ENCODE measurements at regions not wholly inside any gene's neighbourhood (a gene's known extent, or its start where the extent isn't known, plus 50 kb on each side); places are given as distances from the start of the nearest gene placed in this dataset.

DNA sequence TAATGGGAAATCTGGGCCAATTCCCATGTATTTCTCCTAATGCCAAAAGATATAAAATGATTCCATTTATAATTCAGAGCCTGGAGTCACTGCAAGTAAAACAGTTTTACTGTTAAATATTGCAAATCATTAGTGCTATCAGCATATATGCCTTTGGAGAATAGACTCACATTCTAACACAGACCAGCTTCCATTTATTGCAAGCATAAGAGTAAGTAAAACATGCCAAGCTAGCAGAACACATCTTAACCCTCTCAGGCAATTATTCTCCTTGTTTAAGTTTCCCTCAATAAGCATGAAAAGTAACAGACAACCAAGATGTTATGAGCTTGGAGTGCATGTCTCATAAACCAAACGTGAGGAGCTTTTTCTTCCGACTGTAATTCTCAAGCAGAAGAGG, 173.9 kb upstream of the GRIP1 start:
- no peak for DNase-seq

DNA sequence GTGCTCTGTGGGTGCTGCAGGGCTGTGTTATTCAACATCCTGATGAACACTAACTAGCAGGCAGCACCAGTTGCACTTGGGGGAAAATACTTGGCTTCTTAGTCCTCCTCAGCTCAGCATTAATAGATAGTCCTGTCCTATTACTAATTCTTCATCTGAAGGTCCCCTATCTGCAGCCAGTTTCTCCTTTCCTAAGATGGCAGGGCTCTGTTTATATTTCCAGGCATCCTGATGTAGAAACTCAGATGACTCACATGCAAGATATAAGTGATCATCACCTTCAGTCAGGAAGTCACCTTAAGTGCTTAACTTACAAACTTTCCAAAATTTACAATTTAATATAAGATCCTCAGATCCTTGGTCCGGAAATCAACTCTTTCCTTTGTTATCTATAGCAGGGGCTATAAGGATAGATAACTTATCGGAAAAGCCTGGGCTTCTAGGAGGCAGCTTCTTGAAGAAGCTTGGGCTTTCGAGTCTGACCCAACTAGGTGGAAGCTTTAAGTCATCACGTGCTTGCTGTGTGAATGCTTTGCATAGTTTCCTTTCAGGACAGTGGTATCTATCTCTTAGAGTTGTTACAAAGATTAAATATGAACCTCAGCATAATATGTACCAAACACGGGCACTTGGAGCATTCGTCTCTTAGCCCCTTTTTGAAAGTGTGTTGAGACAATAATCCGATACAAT, 181.0 kb upstream of the GRIP1 start:
- no peak for DNase-seq

DNA sequence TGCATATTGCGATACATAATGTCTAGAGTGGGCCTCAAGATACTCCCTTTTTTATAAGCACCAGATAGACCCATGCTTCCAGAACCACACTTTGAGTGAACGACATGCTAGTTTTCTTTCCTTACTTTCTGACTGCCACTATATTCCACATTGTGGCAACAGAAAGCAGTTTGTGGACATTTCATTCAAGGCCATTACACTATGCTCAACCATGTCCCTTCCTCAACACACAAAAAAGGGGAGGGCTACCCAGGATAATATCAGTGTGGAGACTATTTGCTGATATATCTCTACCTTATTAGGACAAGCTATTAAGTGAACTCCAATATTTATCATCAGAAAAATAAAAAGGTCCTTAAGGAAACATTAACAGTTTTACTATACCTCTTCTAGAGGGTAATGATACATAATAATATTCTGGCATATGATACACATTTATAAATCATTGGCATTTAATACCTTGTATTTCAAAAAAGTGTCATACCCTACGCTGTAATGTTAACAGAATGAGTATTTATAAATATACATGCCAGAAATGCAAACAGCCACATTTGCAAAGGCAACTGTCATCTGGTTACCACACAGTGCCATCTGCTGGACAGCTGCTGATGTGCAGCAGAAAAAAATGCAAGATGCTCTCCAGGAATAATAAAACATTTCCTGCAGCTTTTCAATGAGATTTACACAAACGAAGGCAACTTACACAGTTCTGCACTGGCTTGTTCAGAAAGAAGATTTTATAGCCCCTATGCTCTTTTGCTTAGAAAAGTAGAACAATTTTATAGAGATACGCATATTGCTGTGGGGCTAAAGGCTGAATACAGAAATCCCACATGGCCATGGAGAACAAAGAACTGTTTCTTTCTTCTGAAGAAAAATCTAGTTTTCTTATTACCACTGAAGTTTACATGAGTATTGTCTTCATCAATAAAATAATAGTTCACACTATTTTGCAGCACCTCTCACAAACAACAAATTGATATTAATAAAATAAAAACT, 182.2 kb upstream of the GRIP1 start:
- peak; percentile 48 to 64 for DNase-seq

- no peak for DNase-seq
Observed at GRCh38 chr12:66862356-66862985, 183.6 kb upstream of the GRIP1 start.

DNA sequence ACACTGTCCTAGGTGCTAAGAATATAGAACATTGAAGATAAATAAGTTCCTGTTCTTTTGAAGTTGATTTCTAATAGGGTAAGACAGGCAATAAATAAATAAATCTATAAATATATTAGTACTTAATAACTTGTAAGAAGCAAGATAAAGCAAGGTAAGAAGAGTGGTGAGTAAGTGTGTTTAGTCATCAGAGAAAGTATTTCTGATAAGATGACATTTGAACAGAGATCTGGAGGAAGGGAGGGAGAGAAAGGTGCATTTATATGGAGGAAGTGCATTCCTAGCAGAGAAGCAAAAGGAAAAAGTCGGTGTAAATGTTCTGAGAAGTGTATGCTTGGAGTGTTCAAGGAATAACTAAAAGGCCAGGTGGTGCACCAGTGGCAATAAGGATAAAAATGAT, 184.4 kb upstream of the GRIP1 start:
- no peak for DNase-seq

GRCh38 chr12:66877925-66878324, 199.0 kb upstream of the GRIP1 start:
- DNase-seq = no peak

DNA sequence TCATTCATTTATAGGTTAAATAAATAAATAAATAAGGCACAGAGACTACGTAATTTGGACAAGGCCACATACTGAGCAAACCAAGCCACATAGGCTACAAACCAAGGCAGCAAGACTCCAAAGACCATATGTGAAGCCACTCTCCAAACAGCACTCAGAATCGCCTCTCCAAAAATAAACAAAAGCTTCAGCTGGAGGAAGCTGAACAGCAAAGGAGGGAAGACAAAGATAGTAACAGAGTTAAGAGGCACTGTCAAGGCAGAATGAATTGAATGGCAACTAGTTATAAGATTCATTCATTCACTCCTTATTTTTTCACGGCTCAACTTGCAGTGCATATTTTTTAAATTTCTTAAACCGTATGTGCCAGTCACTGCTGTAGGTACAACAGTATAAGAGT, 200.5 kb upstream of the GRIP1 start:
- DNase-seq = no peak

GRCh38 chr12:66881386-66881785, 202.5 kb upstream of the GRIP1 start:
- no peak for DNase-seq

DNA sequence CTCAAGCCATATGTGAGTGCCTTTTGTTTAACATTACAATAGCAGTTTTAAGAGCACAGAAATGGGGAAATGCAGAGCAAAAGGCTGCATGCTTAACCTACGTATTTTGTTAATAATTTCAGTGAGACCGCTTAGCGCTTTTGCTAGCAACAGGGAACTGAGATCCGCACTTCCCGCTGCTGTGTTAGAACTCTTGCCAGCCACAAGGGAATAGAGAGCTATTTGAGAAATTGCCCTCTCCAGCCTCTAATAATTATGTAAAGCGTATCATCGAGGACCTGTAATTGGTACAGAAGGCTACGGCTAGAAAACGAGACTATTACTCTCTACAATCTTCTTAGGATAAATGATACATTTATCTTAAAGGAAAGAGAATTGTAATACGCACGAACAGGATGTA, 205.2 kb upstream of the GRIP1 start:
- DNase-seq = no peak

DNA sequence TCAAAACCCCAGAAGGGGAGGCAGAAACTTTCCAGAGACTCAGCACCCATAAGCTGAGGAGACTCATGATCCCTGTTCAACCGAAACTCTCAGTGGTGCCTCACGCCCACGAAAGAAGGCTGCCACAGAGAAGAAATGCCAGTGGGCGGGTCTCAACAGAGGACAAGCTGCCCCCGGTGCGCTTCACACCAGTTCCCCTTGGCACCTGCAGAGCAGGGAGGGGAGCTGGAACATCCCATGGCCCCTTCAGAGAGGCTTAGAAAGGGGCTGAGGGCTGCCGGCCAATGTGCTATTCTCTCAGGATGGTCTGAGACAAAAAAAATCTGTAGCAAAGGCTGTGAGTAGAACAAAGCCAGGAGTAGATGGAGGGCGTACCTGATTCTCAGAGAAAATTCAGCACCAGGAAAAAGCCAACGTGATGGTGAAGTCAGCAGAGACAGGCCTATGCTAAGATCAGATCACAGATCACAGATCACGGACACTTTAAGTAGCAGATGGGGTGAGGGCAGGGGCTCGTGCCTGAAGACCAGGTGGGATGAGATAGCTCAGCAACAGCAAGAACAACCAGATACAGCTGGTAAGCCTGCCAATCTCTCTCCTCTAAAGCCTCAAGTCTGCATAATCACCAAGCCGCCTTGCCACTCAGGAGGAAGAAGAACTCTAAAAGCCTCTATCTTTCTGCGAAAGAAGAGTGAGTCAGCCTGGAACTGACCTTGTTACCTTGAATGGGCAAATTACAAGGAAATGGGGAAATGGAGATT, 206.4 kb upstream of the GRIP1 start:
- no peak for DNase-seq

- no peak for DNase-seq
Observed at GRCh38 chr12:66896797-66897196, 217.9 kb upstream of the GRIP1 start.

DNA sequence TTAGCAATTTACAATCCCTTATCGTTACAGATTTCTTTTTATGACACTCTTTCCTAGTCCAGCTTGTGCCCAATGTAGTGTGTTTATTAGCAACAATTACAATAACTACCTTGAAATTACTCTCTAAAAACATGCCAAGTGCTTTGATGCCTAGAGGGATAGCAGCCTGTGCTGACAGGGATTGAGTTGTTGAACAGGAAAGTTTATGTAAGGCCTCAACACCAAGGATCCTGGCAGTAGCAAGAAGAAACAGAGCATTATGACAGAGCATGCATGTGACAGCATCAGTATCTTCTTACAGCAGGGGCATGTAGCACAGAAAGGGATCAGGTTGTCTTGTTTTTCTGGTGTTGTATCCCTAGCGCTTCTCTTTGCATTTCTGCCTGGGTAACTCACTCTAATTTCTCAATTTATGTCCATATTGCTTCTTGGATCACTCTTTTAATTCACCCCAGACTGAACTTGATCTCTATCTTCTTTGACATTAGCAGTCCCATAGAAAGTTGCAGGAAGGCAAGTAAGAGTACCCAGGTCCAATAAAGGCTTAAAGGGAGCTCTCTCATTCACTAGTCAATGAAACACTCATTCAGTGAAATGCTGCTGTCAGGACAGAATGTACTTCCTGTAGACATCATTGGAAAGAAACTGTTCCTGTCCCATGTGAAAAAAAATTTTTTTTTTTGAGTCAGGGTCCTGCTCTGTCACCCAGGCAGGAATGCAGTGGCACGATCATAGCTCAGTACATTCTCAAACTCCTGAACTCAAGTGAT, 220.0 kb upstream of the GRIP1 start:
- no peak for DNase-seq

GRCh38 chr12:66899588-66899987, 220.7 kb upstream of the GRIP1 start:
- DNase-seq = no peak

GRCh38 chr12:66900616-66901015, 221.7 kb upstream of the GRIP1 start:
- DNase-seq = no peak

DNA sequence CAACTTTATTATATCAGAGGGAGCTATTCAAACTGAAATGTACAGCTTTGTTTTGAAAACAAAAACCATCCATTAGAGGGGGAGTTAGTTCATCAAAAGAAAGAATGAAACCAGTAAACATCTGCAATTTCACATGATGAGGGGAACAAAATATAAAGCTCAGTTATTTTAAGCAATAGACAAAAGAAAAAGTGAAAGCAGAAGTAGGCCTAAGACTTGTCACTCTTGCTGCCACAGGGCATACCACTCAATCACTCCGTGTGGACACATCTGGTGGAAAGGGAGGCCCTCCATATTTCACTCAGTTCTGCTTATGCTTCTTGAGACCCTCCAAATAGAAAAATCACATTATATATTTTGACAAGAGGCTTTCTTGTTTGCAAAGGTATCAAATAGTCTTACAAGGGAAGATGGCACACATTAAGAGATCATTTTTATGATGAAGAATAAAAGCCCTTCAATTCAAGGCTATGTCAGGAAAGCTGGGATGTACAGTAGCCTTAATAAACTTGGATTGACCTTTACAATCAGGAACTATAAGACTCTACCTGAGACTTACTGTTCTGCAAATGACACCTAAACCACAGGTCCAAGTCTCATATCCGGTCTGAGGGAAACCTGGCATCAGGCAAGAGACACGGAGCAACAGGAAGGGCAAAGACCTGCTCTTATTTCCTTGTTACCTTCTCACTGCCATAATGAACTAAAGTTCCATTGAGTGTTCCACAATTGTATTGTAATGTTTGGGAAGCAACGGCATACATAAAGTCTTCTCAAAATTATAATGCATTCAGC, 222.5 kb upstream of the GRIP1 start:
- DNase-seq = peak; percentile 15 to 40

GRCh38 chr12:66902020-66902419, 223.1 kb upstream of the GRIP1 start:
- DNase-seq = no peak

- peak; percentile 47 to 57 for DNase-seq
Observed at GRCh38 chr12:66903782-66904396, 225.0 kb upstream of the GRIP1 start.

DNA sequence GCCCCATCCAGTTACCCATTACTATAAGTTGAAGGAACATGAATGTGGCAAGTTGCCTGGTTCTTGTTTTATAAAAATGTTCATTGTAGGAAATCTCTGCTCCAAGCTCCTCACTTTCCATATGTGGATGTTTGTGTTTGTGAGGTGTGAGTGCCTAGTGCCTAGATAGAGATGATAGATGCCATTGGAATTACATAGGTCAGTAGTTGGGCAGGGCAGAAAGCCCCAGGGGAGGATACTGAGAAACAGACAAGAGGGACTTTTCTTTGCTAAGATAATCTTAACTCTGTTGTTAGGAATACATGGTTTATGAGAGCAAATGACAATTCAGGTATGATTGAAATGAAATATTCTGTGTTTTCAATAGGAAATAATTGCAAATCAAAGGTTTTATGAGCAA, 226.3 kb upstream of the GRIP1 start:
- DNase-seq = no peak

DNA sequence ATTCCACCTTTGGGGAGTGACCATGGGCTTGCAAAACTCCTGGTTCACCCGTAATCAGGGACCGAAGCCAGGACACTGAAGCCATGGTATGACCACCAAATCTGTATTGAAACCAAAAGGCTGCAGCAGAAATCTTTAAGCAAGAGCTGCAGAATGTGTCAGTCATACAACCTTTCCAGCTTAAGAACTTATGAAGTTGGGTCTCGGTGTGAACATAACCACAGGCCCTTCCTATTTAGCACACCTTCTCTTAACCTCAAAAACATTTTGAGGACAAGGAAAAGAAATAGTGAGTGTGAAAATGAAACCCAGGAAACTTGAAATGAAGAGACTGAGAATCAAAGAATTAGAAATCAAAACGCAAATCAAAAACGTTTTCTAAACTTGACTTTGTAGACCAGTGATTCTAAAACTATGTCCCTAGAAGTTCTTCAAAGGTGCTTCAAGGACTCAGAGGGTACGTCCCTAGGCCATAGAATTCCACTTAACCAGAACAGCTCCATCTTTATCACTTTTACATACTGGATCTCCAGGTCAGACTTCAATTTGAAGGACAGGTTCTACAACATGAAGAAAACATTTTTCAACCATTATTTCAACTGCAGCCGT, 231.6 kb upstream of the GRIP1 start:
- DNase-seq = no peak

- no peak for DNase-seq
Observed at GRCh38 chr12:66915306-66915904, 236.5 kb upstream of the GRIP1 start.

Measured in Kasumi-1 (cell line).